HG03354 (cell line): ENCODE measurements at regions not wholly inside any gene's neighbourhood (a gene's known extent, or its start where the extent isn't known, plus 50 kb on each side); places are given as distances from the start of the nearest gene placed in this dataset.

Experiments
- ATAC-seq: cut with Tn5 transposase; IDR thresholded peaks from one replicate; pipeline ENCODE4 v1.9.1; 2021; ENCODE audit warnings: mild to moderate bottlenecking; ENCODE audit not compliant: unreplicated experiment, poor library complexity, severe bottlenecking

DNA sequence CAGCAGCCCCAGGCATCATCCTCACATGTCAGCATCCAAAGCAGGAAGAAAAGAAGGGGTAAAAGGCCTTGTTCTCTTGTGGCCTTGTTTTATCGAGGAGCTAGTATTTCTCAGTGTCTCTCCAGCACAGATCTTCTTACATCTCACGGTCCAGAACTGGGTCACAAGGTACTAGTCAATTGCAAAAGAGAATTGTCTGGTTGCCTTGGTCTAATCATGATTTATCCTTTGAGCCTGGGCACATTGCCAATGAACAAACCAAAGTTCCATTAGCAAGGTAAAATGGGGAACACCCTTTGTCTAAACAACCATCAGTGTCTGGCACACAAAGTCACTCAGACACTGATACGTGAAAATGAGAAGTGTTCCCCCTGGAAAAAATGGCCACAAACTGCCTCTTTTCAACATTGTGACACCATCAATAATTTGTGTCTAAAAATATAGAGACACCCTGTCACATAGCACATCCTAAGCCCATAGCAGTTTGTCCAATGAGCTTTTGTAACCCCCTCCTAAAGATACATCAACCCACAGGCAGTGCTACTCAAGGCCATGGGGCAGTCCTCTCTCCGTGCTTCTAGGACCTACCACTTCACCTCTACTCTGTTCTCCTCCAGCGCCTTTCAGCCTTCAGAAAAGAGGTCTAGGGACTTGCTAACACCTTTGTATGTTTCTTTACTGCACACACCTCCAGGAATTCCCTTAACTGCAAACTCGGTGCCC, 534.4 kb downstream of the MID1IP1 start:
- no peak for ATAC-seq

DNA sequence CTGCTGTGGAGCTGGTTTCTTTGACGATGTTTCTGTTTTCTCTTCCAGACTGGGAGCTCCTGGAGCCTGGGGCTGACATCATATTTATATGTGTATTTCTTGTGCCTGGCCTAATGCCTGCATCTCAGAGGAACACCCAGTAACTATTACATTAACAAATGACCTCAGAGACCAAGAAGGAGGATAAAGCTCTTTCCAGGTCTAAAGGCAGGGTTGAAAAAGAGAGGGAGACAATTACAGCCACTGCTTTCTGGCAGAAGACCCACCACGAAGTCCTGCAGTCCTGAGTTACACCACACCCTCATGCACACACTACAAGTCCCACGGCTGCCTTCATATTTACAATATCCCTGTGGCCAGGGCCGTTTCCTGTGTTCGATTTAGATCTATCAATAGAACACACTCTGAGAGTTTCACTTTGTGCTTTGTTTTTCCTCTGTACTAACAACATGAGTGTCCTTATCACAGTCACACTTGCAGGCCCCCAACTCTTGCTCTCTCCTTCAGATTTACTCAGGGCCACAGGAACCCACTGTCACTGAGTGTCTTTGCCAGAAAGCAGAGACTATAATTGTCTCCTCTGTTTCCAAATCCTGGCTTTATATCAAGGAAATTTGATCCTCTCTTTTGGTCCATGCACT, 535.5 kb downstream of the MID1IP1 start:
- peak; percentile 87 for ATAC-seq

DNA sequence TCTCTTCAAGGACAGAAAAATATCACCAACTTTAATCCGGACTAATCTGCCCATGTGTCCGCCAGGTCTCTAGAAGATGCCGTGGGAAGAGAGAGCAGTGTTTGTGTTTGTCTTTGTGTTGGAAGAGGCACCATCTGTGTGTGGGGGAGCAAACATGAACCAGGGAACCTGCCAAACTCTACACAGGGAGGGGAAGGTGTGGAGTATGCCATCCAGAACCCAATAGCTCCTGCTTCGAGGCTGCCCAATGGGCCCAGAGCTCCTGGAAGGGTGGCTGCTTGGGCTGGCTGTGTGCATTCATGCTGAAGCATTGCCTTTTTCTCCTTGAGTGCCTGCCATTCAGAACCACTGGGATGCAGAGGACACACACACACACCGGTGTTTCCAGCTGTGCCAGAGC, 536.2 kb downstream of the MID1IP1 start:
- ATAC-seq, result no peak

DNA sequence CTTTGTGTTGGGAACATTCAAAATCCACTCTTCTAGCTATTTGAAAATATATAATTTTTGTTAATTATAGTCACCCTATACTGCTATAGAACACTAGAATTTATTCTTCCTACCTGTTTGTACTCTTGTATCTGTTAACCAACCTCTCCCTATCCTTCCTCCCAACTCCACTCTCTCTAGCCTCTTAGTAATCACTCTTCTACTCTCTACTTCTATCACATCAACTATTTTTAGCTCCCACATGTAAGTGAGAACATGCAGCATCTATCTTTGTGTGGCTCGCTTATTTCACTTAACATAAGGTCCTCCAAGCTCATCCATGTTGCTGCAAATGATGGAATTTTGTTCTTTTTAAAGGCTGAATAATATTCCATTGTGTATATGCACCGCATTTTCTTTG, 537.3 kb downstream of the MID1IP1 start:
- no peak for ATAC-seq

DNA sequence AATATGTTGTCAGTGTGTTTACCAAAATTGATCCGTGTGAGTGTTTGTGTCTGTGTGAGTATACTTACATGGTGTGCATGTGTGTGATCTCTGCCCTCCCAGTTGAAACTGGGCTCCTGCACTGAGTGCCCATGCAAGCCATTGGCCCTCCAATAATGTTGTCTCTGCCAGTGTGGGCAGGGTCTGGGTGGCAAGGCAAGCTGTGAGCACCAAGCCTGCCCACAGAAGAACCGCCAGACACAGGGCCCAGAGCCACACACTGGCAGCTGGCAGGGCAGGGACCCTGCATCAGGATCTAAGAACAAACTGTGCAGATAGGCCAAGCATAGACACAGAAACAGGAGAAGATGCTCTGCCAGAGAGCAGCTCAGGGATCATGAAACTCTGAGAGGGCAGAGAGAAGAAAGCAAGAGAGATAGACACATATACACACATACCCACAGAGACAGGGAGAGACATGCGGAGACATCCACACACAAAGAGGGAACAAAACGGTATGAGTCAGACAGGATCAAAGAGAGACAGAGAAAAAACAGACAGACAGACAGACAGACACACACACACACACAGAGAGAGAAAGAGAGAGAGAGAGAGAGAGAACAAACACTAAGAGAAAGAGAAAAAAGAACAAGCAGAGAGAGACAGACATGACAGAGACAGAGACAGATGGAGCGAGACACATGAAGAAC, 555.0 kb downstream of the MID1IP1 start:
- no peak for ATAC-seq

DNA sequence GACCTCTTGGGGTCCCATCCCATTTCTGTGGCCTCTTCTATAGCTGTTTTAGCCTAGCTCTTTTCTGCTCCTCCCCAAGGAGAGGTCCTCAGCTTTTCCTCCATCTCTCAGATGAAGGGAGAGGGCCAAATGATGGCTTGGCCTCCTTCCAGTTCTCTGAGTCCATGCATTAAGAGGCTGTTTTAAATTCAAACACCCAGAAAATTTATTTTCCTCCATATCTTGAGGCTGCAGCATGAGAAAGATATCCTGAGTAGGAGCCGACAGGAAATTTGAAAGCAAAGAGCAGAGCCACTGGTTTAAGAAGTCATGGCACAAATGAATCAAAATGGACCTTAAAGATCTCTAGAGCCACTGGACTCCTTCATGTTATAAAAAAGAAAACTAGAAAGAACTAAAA, 558.8 kb downstream of the MID1IP1 start:
- no peak for ATAC-seq

DNA sequence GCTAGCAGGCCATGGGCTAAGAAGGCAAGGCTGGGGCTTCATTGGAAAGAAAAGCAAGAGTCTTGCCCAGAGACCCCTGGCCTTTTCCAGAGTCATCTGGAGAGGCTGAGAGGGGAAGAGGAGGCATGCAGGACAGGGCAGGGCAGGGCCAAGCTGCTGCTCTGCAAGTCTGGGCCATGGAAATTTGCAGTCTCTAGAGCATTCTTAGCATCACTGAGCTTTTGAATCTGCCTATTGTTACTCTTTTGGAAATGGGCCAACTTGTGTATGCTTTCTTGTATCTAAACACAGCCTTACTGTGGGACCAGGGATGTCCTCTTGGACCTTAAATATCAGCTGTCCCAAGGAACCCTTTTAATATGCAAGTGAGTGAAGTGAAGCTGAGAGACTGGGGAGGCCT, 560.5 kb downstream of the MID1IP1 start:
- ATAC-seq, result no peak

DNA sequence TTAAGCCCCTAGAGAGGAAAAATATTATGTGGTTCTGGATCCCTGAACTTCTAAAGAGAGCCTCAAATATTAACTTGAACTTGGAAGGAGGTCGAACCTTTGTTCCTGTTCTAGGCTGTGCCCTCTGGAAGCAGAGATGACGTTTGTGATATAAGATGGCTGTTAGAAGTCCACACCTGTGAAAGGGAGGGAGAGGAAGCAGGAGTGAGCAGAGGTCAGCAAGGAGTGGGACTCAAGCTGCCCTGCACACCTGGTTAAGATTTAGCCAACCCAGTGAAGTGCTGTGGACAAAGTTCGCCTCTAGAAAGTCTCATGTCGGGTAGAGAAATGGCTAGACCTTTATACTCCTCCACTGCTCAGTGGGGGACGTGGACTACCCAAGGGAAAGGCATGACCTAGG, 566.2 kb downstream of the MID1IP1 start:
- ATAC-seq, result no peak

DNA sequence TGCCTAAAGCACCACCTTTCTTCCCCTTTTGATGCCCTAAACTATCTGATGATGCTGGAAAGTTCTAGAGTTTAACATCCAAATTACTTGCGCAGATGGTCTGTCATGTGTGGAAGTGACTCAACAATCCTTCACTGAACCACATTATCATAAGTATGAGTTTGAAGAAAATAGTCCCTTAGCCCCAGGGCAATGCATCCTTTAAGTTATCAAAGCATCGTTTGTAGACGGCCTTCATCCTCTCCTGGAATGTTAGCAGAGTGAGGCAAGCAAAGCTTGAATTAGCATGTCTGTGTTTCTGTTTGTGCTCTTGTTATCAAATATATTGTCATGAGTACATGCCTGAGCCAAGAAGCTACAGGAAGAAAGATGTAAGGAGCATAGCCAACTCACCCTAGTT, 570.9 kb downstream of the MID1IP1 start:
- no peak for ATAC-seq

DNA sequence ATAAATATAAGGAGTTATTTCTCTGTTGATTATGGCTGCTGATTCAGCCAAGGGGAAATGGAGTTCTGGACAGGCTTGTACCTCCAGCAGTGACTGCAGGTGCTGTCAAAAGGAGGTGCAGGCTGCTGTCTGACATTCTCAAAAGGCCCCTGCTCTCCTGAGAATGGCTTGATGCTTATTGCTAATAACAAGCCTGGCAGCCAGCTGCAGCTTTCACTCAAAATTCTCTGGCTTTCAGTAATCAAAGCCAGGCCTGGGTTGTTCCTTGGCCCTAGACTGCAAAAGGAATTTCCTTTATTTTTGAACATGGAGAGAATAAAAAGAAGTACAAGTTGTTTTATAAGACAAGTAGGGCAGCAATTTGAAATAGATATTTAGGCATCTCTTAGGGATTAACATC, 575.9 kb downstream of the MID1IP1 start:
- ATAC-seq, result no peak

DNA sequence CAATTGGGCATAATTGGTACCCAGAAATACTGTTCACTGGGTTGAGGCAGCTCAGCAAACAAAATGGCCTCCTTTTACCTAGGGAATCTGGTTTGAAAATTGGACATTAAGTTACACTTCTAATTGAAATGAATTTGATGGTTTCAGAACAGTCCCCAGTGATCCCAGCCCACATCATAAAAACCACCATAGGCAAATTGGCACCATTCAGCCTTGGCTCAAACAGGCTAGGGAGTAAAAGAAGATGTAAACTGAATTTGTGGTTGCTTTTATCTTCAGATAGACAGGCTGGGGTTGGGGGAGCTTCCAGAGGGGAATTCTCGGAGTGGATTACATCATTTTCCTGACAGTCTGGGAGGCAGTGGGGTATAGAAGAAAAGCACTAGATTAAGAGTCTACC, 576.5 kb downstream of the MID1IP1 start:
- ATAC-seq, result no peak

DNA sequence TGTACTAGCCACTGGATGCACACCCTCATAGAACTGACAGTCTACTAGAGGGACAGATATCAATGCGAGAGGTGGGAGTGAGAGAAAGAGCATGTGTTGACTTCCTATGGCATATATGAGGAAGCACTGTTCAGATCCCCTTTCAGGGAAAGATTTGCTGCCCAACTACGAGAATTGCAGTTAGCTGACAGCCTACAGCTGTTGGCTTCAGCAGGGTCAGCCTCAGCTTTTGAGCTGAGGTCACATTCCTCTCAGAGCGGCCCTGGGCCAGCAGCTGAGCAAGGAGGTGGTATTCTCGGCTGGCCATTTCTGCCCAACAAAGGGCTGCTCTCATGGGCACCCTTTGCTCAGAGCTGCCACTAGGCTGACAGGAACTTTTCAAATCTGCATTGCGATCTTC, 580.2 kb downstream of the MID1IP1 start:
- no peak for ATAC-seq

DNA sequence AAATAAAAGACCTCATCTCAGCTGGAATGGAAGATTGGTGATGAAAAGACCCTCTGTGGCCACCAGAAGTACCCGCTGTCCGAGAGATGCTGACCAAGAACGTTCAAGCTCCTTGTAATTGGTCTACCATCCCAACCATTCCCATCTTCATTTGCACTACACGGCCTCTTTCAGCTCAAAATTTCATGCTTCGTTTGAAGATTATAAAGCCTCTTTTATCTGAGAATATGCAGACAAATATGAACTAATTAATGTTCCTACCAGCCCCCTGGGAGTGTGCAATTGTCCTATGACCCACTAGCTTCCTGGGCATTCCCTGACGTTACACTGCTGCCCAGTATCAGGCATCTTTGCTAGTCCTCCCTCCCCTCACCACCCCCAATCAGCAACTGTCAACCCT, 583.7 kb downstream of the MID1IP1 start:
- ATAC-seq, result no peak

DNA sequence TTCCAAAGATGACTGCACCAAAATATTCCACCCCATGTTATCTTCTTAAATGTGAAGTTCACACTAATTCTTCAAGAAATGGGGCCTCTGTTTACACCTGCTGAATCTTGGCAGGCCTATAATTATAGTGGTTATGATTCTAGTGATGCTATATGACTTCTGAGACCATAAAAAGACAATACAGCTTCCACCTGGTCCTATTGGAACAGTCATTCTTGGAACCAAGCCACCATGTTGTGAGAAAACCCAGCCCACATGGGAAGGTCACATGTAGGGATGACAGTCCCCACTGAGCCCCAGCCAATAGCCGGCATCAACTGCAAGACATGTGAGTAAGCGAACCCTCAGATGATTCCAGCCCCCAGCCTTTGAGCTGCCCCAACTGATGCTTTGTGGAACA, 587.5 kb downstream of the MID1IP1 start:
- no peak for ATAC-seq

DNA sequence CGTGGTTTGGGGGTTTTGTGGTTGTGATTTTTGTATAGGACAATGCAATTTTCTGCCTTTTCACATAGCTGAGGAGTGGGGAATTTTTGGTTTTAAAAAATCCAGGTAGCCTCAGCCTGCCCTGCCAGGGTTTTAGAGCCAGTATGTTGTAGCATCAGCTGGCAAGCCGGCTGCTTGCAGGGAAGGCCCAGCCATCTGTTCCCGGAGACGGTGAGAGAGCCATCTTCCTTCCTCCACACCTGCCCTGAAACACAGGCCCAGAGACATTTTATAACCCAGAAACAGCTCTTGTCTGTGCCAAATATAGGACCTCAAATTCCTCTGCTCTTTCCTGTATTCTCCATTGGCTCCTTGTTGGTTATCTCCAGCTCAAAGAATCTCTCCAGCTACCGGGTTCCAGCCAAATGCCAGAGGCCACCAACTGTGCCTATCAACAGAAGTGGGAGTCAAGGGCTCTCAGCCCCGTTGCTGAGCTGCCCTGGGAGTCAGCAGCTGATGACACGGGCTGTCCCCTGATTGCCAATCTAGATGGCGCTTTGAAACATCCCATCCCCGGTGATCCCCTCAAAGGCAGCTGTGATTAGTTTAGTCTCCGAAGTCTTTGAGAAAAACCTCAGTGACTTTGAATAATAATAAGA, 595.2 kb downstream of the MID1IP1 start:
- ATAC-seq, result no peak

DNA sequence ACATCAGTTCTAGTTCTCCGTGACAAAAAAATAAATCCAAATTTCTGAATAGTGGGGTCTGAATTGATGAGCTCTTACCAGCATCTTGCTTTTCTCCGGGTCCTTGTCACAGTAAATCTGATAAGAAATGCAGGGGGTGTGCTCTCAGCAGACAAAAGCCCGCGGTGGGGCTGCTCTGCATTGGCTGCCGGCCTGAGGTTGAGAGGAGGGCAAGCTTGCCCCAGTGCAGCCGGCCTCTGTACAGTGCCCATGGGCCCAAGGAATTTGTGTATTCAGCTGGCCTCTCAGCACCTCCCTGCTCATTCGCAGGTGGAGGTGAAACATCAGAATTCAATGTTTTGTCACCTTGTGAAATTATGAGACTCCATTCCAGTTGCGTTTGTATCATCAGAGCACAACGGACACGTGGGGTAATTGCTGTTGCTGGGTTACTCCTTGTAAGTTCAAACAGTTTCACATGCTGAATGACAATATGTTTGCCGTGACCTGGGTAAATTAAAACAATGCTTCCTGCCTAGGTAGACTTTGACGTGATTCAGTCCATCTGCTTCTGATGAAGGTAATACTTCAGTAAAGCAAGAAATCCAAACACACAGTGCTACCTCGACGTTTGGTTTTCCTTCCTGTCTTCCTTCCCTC, 596.4 kb downstream of the MID1IP1 start:
- no peak for ATAC-seq

DNA sequence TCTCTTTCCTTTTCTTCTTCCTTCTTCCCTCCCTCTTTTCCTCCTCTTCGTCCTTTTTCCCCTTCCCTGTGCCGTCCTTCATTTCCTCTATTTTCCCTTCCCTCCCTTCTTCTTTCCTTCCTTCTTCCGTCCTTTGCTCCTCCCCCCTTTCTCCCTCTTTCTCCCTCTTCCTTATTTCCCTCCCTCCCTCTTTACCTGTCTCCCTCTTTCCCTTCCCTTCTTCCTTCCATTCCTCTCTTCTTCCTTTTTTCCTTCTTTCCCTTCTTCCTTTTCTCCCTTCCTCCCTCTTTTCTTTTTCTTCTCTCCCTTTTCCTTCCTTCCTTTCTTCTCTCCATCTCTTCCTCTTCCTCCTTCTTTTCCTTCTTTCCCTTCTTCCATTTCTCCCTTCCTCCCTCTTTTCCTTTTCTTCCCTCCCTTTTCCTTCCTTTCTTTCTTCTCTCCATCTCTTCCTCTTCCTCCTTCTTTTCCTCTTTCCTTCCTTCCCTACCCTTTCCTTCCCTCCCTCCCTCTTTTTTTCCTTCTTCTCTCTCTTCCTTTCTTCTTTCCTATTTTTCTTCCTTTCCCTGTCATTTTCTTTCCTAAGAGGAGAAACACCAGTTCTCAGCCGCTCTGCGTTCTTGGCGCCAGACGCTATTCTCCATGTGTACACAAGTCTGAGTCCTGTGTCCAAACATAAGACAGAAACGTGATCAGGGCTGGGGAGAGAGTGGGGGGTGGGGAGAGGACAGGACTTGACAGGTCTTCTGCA, 597.1 kb downstream of the MID1IP1 start:
- ATAC-seq, result no peak

DNA sequence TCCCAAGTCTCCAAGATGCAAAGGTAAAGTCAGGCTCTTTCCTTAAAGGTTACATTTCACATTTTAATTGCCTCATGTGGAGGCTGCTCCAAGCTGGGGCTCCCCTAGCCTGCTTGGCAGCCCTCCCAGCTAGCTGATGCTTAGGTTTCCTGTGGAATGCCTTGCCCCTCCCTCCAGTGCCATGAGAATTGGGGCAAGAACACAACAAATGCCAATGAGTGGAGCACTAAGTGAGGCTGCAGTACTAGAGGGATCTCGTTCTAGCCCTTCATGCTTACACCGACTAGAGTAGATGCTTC, 597.7 kb downstream of the MID1IP1 start:
- no peak for ATAC-seq

DNA sequence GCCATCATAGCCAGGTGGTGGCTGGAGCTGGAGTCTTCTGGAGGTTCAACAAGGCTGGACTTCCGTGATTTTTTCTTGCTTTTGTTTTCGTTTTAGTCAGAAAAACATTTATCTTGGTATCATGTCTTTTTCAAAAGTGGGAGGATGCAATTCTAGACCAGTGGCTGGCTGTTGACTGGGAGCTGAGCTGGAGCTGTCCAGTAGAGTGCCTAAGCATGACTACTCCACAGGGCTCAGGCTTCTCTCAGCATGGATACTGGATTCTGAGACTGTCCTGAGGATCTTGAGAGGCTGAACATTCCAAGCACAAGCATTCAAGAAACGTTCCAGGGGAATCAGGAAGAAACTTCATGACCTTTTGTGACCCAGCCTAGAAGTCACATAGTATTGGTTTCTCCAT, 598.1 kb downstream of the MID1IP1 start:
- ATAC-seq, result no peak
